ENCODE measurements at regions not wholly inside any gene's neighbourhood (a gene's known extent, or its start where the extent isn't known, plus 50 kb on each side); places are given as distances from the start of the nearest gene placed in this dataset.

GRCh38 chr7:32251659-32252058 is 181.5 kb upstream of the PDE1C start:
- Histone ChIP-seq H3K36me3 (ENCODE audit: insufficient read depth, low read length) (no peaks in the 10 kb centered on the region), H3K4me1 (ENCODE audit: insufficient read depth, low read length) (peaks cover 34% of the 10 kb centered on the region), H3K4me3 (ENCODE audit: low read length) (no peak overlapping the region), H3K27me3 (ENCODE audit: insufficient read depth, low read length) (no peaks in the 10 kb centered on the region), H3K9me3 (ENCODE audit: low read length) (no peaks in the 10 kb centered on the region), H2AFZ (ENCODE audit: low read depth, low read length) (no peak overlapping the region)

- no peak overlapping the region for H3K4me3 ChIP-seq (ENCODE audit: low read length)
These were observed 180.5 kb upstream of the PDE1C start for GRCh38 chr7:32250471-32251260.

GRCh38 chr7:32250003-32250402 is 179.8 kb upstream of the PDE1C start:
- H3K9me3 ChIP-seq (ENCODE audit: low read length) = no peaks in the 10 kb centered on the region
- H2AFZ ChIP-seq (ENCODE audit: low read depth, low read length) = no peak overlapping the region
- no peaks in the 10 kb centered on the region for H3K36me3 ChIP-seq (ENCODE audit: insufficient read depth, low read length)
- H3K4me1 ChIP-seq (ENCODE audit: insufficient read depth, low read length) = peaks cover 34% of the 10 kb centered on the region
- no peak overlapping the region for H3K4me3 ChIP-seq (ENCODE audit: low read length)
- H3K27me3 ChIP-seq (ENCODE audit: insufficient read depth, low read length) = no peaks in the 10 kb centered on the region

More at GRCh38 chr7:32250471-32251260, 180.5 kb upstream of the PDE1C start:
- Histone ChIP-seq H3K4me1 (ENCODE audit: insufficient read depth, low read length) (peaks cover 34% of the 10 kb centered on the region), H3K36me3 (ENCODE audit: insufficient read depth, low read length) (no peaks in the 10 kb centered on the region), H3K27me3 (ENCODE audit: insufficient read depth, low read length) (no peaks in the 10 kb centered on the region), H3K9me3 (ENCODE audit: low read length) (no peaks in the 10 kb centered on the region), H2AFZ (ENCODE audit: low read depth, low read length) (no peak overlapping the region)

- H3K9me3 ChIP-seq (ENCODE audit: low read length) = no peaks in the 10 kb centered on the region
- no peaks in the 10 kb centered on the region for H3K36me3 ChIP-seq (ENCODE audit: insufficient read depth, low read length)
- H3K4me3 ChIP-seq (ENCODE audit: low read length) = no peak overlapping the region
- no peak overlapping the region for H2AFZ ChIP-seq (ENCODE audit: low read depth, low read length)
- peaks cover 37% of the 10 kb centered on the region for H3K4me1 ChIP-seq (ENCODE audit: insufficient read depth, low read length)
- no peaks in the 10 kb centered on the region for H3K27me3 ChIP-seq (ENCODE audit: insufficient read depth, low read length)
These were observed 178.3 kb upstream of the PDE1C start for GRCh38 chr7:32248522-32248921.

- no peak overlapping the region for H2AFZ ChIP-seq (ENCODE audit: low read depth, low read length)
- H3K36me3 ChIP-seq (ENCODE audit: insufficient read depth, low read length) = no peaks in the 10 kb centered on the region
- peaks cover 3% of the 10 kb centered on the region for H3K27me3 ChIP-seq (ENCODE audit: insufficient read depth, low read length)
- peaks cover 12% of the 10 kb centered on the region for H3K4me1 ChIP-seq (ENCODE audit: insufficient read depth, low read length)
- H3K9me3 ChIP-seq (ENCODE audit: low read length) = no peaks in the 10 kb centered on the region
- no peak overlapping the region for H3K4me3 ChIP-seq (ENCODE audit: low read length)
These were observed 174.7 kb upstream of the PDE1C start for GRCh38 chr7:32244806-32245345.

- Histone ChIP-seq H3K4me3 (ENCODE audit: low read length) (no peak overlapping the region), H3K4me1 (ENCODE audit: insufficient read depth, low read length) (peaks cover 12% of the 10 kb centered on the region), H3K9me3 (ENCODE audit: low read length) (no peaks in the 10 kb centered on the region), H3K36me3 (ENCODE audit: insufficient read depth, low read length) (no peaks in the 10 kb centered on the region), H2AFZ (ENCODE audit: low read depth, low read length) (no peak overlapping the region), H3K27me3 (ENCODE audit: insufficient read depth, low read length) (peaks cover 3% of the 10 kb centered on the region)
These were observed 173.6 kb upstream of the PDE1C start for GRCh38 chr7:32243687-32244290.

- no peaks in the 10 kb centered on the region for H3K36me3 ChIP-seq (ENCODE audit: insufficient read depth, low read length)
- no peak overlapping the region for H2AFZ ChIP-seq (ENCODE audit: low read depth, low read length)
- H3K27me3 ChIP-seq (ENCODE audit: insufficient read depth, low read length) = peaks cover 3% of the 10 kb centered on the region
- no peaks in the 10 kb centered on the region for H3K9me3 ChIP-seq (ENCODE audit: low read length)
- H3K4me1 ChIP-seq (ENCODE audit: insufficient read depth, low read length) = peaks cover 12% of the 10 kb centered on the region
- H3K4me3 ChIP-seq (ENCODE audit: low read length) = no peak overlapping the region
These were observed 172.2 kb upstream of the PDE1C start for GRCh38 chr7:32242436-32242835.

GRCh38 chr7:32241636-32242035 is 171.4 kb upstream of the PDE1C start:
- Histone ChIP-seq H2AFZ (ENCODE audit: low read depth, low read length) (no peak overlapping the region), H3K4me1 (ENCODE audit: insufficient read depth, low read length) (peaks cover 12% of the 10 kb centered on the region), H3K9me3 (ENCODE audit: low read length) (no peaks in the 10 kb centered on the region), H3K27me3 (ENCODE audit: insufficient read depth, low read length) (peaks cover 3% of the 10 kb centered on the region), H3K4me3 (ENCODE audit: low read length) (no peak overlapping the region), H3K36me3 (ENCODE audit: insufficient read depth, low read length) (no peaks in the 10 kb centered on the region)

- no peaks in the 10 kb centered on the region for H3K36me3 ChIP-seq (ENCODE audit: insufficient read depth, low read length)
- H3K9me3 ChIP-seq (ENCODE audit: low read length) = no peaks in the 10 kb centered on the region
- no peak overlapping the region for H2AFZ ChIP-seq (ENCODE audit: low read depth, low read length)
- H3K4me1 ChIP-seq (ENCODE audit: insufficient read depth, low read length) = peaks cover 12% of the 10 kb centered on the region
- peaks cover 3% of the 10 kb centered on the region for H3K27me3 ChIP-seq (ENCODE audit: insufficient read depth, low read length)
- H3K4me3 ChIP-seq (ENCODE audit: low read length) = no peak overlapping the region
These were observed 169.6 kb upstream of the PDE1C start for GRCh38 chr7:32239764-32240163.

- H3K4me3 ChIP-seq (ENCODE audit: low read length) = no peak overlapping the region
These were observed 158.4 kb upstream of the PDE1C start for GRCh38 chr7:32228601-32229000.

GRCh38 chr7:32227746-32228145 is 157.5 kb upstream of the PDE1C start:
- H3K9me3 ChIP-seq (ENCODE audit: low read length) = no peaks in the 10 kb centered on the region
- H3K4me1 ChIP-seq (ENCODE audit: insufficient read depth, low read length) = no peaks in the 10 kb centered on the region
- H3K36me3 ChIP-seq (ENCODE audit: insufficient read depth, low read length) = no peaks in the 10 kb centered on the region
- no peak overlapping the region for H3K4me3 ChIP-seq (ENCODE audit: low read length)
- H3K27me3 ChIP-seq (ENCODE audit: insufficient read depth, low read length) = no peaks in the 10 kb centered on the region
- no peak overlapping the region for H2AFZ ChIP-seq (ENCODE audit: low read depth, low read length)

More at GRCh38 chr7:32228601-32229000, 158.4 kb upstream of the PDE1C start:
- Histone ChIP-seq H3K4me1 (ENCODE audit: insufficient read depth, low read length) (no peaks in the 10 kb centered on the region), H3K36me3 (ENCODE audit: insufficient read depth, low read length) (no peaks in the 10 kb centered on the region), H3K27me3 (ENCODE audit: insufficient read depth, low read length) (no peaks in the 10 kb centered on the region), H3K9me3 (ENCODE audit: low read length) (no peaks in the 10 kb centered on the region), H2AFZ (ENCODE audit: low read depth, low read length) (no peak overlapping the region)

GRCh38 chr7:32224276-32224675 is 154.1 kb upstream of the PDE1C start:
- Histone ChIP-seq H3K9me3 (ENCODE audit: low read length) (no peaks in the 10 kb centered on the region), H3K36me3 (ENCODE audit: insufficient read depth, low read length) (no peaks in the 10 kb centered on the region), H3K27me3 (ENCODE audit: insufficient read depth, low read length) (no peaks in the 10 kb centered on the region), H3K4me1 (ENCODE audit: insufficient read depth, low read length) (no peaks in the 10 kb centered on the region), H2AFZ (ENCODE audit: low read depth, low read length) (no peak overlapping the region), H3K4me3 (ENCODE audit: low read length) (no peak overlapping the region)

- Histone ChIP-seq H3K4me3 (ENCODE audit: low read length) (no peak overlapping the region), H2AFZ (ENCODE audit: low read depth, low read length) (no peak overlapping the region), H3K36me3 (ENCODE audit: insufficient read depth, low read length) (no peaks in the 10 kb centered on the region), H3K4me1 (ENCODE audit: insufficient read depth, low read length) (no peaks in the 10 kb centered on the region), H3K27me3 (ENCODE audit: insufficient read depth, low read length) (no peaks in the 10 kb centered on the region), H3K9me3 (ENCODE audit: low read length) (no peaks in the 10 kb centered on the region)
These were observed 153.5 kb upstream of the PDE1C start for GRCh38 chr7:32223721-32224120.
